ENCODE measurements at regions not wholly inside any gene's neighbourhood (a gene's known extent, or its start where the extent isn't known, plus 50 kb on each side); places are given as distances from the start of the nearest gene placed in this dataset.

DNA sequence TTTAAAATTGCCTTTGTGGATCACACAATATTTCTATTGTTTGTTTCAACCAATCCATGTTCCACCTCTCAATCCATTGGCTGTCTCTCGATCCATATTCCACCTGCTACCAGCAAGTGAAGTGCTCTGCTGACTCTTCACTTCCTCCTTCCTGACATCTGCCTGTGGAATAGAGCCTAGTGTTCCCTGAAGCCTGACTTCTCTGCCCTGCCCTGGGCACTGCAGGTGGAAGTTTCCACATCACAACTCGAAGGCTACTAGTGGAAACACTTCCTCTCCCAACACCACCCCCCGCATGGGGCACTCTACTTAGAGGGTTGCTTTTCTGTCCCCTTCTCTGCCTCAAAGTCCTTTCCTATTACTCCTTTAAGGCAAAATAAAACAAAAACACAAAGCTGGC, 563.8 kb upstream of the IGFBP3 start:
- H3K79me2 ChIP-seq (ENCODE audit: insufficient read depth, low read length) = no peaks in the 10 kb centered on the region
- no peak overlapping the region for H2AFZ ChIP-seq (ENCODE audit: low read length)
- H3K9ac ChIP-seq (ENCODE audit: low read depth, low read length, poor library complexity, severe bottlenecking) = no peak overlapping the region
- no peaks in the 10 kb centered on the region for H4K20me1 ChIP-seq (ENCODE audit: insufficient read depth, low read length, poor library complexity, severe bottlenecking)
- no peak for TF ChIP-seq EZH2phosphoT487 (IDR thresholded peaks at IDR 0.05; ENCODE audit: borderline replicate concordance)
- TF ChIP-seq, protein P1, sequence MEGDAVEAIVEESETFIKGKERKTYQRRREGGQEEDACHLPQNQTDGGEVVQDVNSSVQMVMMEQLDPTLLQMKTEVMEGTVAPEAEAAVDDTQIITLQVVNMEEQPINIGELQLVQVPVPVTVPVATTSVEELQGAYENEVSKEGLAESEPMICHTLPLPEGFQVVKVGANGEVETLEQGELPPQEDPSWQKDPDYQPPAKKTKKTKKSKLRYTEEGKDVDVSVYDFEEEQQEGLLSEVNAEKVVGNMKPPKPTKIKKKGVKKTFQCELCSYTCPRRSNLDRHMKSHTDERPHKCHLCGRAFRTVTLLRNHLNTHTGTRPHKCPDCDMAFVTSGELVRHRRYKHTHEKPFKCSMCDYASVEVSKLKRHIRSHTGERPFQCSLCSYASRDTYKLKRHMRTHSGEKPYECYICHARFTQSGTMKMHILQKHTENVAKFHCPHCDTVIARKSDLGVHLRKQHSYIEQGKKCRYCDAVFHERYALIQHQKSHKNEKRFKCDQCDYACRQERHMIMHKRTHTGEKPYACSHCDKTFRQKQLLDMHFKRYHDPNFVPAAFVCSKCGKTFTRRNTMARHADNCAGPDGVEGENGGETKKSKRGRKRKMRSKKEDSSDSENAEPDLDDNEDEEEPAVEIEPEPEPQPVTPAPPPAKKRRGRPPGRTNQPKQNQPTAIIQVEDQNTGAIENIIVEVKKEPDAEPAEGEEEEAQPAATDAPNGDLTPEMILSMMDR (conservative IDR thresholded peaks at IDR 0.05; ENCODE audit: low read length) = no peak
- no peaks in the 10 kb centered on the region for H3F3A ChIP-seq (ENCODE audit: low read depth)
- no peaks in the 10 kb centered on the region for H3K4me1 ChIP-seq (ENCODE audit: insufficient read depth, low read length, poor library complexity, severe bottlenecking)
- H3K27me3 ChIP-seq (ENCODE audit: insufficient read depth, low read length, poor library complexity, severe bottlenecking) = no peaks in the 10 kb centered on the region
- no peaks in the 10 kb centered on the region for H3K9me2 ChIP-seq (replicated peaks; ENCODE audit: low read depth, low read length)
- no peak overlapping the region for H3K4me3 ChIP-seq (ENCODE audit: low read length, poor library complexity, severe bottlenecking)
- H3K36me3 ChIP-seq (ENCODE audit: insufficient read depth, low read length) = no peaks in the 10 kb centered on the region
- no peak overlapping the region for H3K4me2 ChIP-seq (ENCODE audit: low read depth, low read length, poor library complexity, severe bottlenecking)
- H3K9me3 ChIP-seq (ENCODE audit: insufficient read depth, low read depth, low read length) = no peaks in the 10 kb centered on the region

DNA sequence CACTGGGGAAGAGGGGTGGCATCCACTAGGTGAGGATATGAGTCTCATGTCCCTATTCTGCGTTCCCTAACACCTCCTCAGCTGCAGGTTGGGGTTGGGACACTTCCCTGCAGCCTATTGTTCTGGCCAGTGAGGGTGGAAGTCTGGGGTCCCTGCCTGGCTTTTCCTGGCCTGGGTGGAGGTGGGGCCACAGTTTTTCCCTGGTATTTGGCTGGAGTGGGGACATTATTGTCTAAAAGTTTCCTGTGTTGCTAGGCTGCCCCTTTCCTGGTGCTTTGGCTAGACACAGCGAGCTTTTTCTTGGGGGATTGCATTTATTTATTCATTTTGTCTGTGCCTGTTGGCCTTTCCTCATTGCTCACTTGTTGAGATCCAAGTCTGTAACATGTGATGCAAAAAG, 559.5 kb upstream of the IGFBP3 start:
- Histone ChIP-seq H4K20me1 (ENCODE audit: insufficient read depth, low read length, poor library complexity, severe bottlenecking) (no peaks in the 10 kb centered on the region), H3K4me1 (ENCODE audit: insufficient read depth, low read length, poor library complexity, severe bottlenecking) (no peaks in the 10 kb centered on the region), H3K79me2 (ENCODE audit: insufficient read depth, low read length) (no peaks in the 10 kb centered on the region), H3K9ac (ENCODE audit: low read depth, low read length, poor library complexity, severe bottlenecking) (no peak overlapping the region), H3F3A (ENCODE audit: low read depth) (no peaks in the 10 kb centered on the region), H3K9me2 (replicated peaks; ENCODE audit: low read depth, low read length) (no peaks in the 10 kb centered on the region), H2AFZ (ENCODE audit: low read length) (no peak overlapping the region), H3K27me3 (ENCODE audit: insufficient read depth, low read length, poor library complexity, severe bottlenecking) (no peaks in the 10 kb centered on the region), H3K9me3 (ENCODE audit: insufficient read depth, low read depth, low read length) (no peaks in the 10 kb centered on the region; the same call in 1 of the 2 replicates), H3K36me3 (ENCODE audit: insufficient read depth, low read length) (no peaks in the 10 kb centered on the region), H3K4me3 (ENCODE audit: low read length, poor library complexity, severe bottlenecking) (no peak overlapping the region), H3K4me2 (ENCODE audit: low read depth, low read length, poor library complexity, severe bottlenecking) (no peak overlapping the region)
- TF ChIP-seq, protein P1 (conservative IDR thresholded peaks at IDR 0.05; ENCODE audit: low read length) = no peak
- no peak for TF ChIP-seq EZH2phosphoT487 (IDR thresholded peaks at IDR 0.05; ENCODE audit: borderline replicate concordance)

DNA sequence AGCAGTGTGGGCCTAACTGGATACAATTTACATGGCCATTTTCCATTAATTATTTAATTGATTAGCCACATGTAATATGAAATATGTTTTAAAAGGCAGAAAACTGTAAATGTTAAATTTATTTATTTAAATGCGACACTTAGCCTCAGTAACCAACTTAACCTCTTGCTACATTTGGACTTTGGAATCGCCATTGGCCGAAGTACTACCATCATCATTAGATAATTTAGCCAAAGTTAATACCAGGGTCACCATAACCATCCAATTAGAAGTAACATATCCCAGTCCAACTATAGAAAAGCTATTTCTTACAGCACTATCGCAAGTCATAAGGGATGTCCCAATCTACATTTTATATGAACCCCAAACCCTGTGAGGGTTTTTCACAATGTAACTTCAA, 558.6 kb upstream of the IGFBP3 start:
- Histone ChIP-seq H3K9me3 (ENCODE audit: insufficient read depth, low read depth, low read length) (no peaks in the 10 kb centered on the region; the same call in 1 of the 2 replicates), H3K27me3 (ENCODE audit: insufficient read depth, low read length, poor library complexity, severe bottlenecking) (no peaks in the 10 kb centered on the region), H3K9ac (ENCODE audit: low read depth, low read length, poor library complexity, severe bottlenecking) (no peak overlapping the region), H3F3A (ENCODE audit: low read depth) (no peaks in the 10 kb centered on the region), H3K4me3 (ENCODE audit: low read length, poor library complexity, severe bottlenecking) (no peak overlapping the region), H3K4me1 (ENCODE audit: insufficient read depth, low read length, poor library complexity, severe bottlenecking) (no peaks in the 10 kb centered on the region), H2AFZ (ENCODE audit: low read length) (no peak overlapping the region), H3K9me2 (replicated peaks; ENCODE audit: low read depth, low read length) (no peaks in the 10 kb centered on the region), H3K79me2 (ENCODE audit: insufficient read depth, low read length) (no peaks in the 10 kb centered on the region), H3K36me3 (ENCODE audit: insufficient read depth, low read length) (no peaks in the 10 kb centered on the region), H4K20me1 (ENCODE audit: insufficient read depth, low read length, poor library complexity, severe bottlenecking) (no peaks in the 10 kb centered on the region), H3K4me2 (ENCODE audit: low read depth, low read length, poor library complexity, severe bottlenecking) (no peak overlapping the region)
- TF ChIP-seq EZH2phosphoT487 (IDR thresholded peaks at IDR 0.05; ENCODE audit: borderline replicate concordance) = no peak
- TF ChIP-seq, protein P1 (conservative IDR thresholded peaks at IDR 0.05; ENCODE audit: low read length) = no peak
